Suprapubic skin (tissue), 4 donors: ENCODE measurements at regions not wholly inside any gene's neighbourhood (a gene's known extent, or its start where the extent isn't known, plus 50 kb on each side); places are given as distances from the start of the nearest gene placed in this dataset.

Experiments used
- DNase-seq, 2 donors: peaks; one replicate each; pipeline ENCODE4 v3.0.0-alpha.2; 2019; ENCODE audit warnings: low spot score in 2 of 2
- H3K27ac ChIP-seq: fragments of 200-600 bp; sonication (generic); one replicate; pipeline ENCODE4 v1.5.1; 2019
- H3K27me3 ChIP-seq: fragments of 200-600 bp; sonication (generic); one replicate; pipeline ENCODE4 v1.5.1; 2019
- H3K36me3 ChIP-seq: fragments of 200-600 bp; sonication (generic); one replicate; pipeline ENCODE4 v1.5.1; 2019
- H3K4me1 ChIP-seq: fragments of 200-600 bp; sonication (generic); one replicate; pipeline ENCODE4 v1.5.1; 2019
- H3K4me3 ChIP-seq: fragments of 200-600 bp; sonication (generic); one replicate; pipeline ENCODE4 v1.5.1; 2019; ENCODE audit warnings: mild to moderate bottlenecking
- H3K9me3 ChIP-seq: fragments of 200-600 bp; sonication (generic); one replicate; pipeline ENCODE4 v1.5.1; 2019
- EP300 ChIP-seq: sonication (generic); formaldehyde crosslinking; IDR thresholded peaks from one replicate; pipeline ENCODE4 v1.6.1; 2017; ENCODE audit warnings: antibody characterized with exemption
- POLR2A ChIP-seq, 2 donors: fragments of 450-650 bp; IDR thresholded peaks; one replicate each; pipeline ENCODE4 v1.6.1; 2017; ENCODE audit warnings: antibody characterized with exemption in 2 of 2, mild to moderate bottlenecking in 2 of 2, moderate library complexity in 2 of 2
- POLR2AphosphoS5 ChIP-seq, 3 donors: sonication (generic); formaldehyde crosslinking; IDR thresholded peaks; one replicate each; pipeline ENCODE4 v1.6.1; 2017; ENCODE audit warnings: antibody characterized with exemption in 3 of 3
- WGBS: methylation state at CpG from one replicate; pipeline ENCODE4 v1.1.5; 2018; 5-methylcytosine and 5-hydroxymethylcytosine counted together
- TF ChIP-seq, protein P1 (sequence below), 2 donors: fragments of 200-600 bp in 1 of 2; fragments of 450-650 bp in 1 of 2; sonication (generic) in 1 of 2; IDR thresholded peaks; one replicate each; pipeline ENCODE4 v1.5.1; 2016 to 2019; ENCODE audit warnings: antibody characterized with exemption in 2 of 2, mild to moderate bottlenecking in 1 of 2, moderate library complexity in 1 of 2

- H3K9me3 ChIP-seq, result peaks cover 8% of the 10 kb centered on the region
- H3K27ac ChIP-seq, result no peak overlapping the region
- no peak for TF ChIP-seq POLR2A (IDR thresholded peaks at IDR 0.05)
- no peak for TF ChIP-seq POLR2AphosphoS5 (IDR thresholded peaks at IDR 0.05)
- no peak for TF ChIP-seq EP300
- no peak overlapping the region for H3K4me3 ChIP-seq
- 82% methylated on average over 8 of the region's 8 CpGs for WGBS
- DNase-seq, result no peak
- H3K4me1 ChIP-seq, result no peaks in the 10 kb centered on the region
- H3K36me3 ChIP-seq, result no peaks in the 10 kb centered on the region
- no peaks in the 10 kb centered on the region for H3K27me3 ChIP-seq
These were observed 54.4 kb downstream of the ZNF503 start for GRCh38 chr10:75347186-75347585.

GRCh38 chr10:75345738-75346137 is 55.8 kb downstream of the ZNF503 start:
- TF ChIP-seq EP300, result no peak
- TF ChIP-seq, protein P1, sequence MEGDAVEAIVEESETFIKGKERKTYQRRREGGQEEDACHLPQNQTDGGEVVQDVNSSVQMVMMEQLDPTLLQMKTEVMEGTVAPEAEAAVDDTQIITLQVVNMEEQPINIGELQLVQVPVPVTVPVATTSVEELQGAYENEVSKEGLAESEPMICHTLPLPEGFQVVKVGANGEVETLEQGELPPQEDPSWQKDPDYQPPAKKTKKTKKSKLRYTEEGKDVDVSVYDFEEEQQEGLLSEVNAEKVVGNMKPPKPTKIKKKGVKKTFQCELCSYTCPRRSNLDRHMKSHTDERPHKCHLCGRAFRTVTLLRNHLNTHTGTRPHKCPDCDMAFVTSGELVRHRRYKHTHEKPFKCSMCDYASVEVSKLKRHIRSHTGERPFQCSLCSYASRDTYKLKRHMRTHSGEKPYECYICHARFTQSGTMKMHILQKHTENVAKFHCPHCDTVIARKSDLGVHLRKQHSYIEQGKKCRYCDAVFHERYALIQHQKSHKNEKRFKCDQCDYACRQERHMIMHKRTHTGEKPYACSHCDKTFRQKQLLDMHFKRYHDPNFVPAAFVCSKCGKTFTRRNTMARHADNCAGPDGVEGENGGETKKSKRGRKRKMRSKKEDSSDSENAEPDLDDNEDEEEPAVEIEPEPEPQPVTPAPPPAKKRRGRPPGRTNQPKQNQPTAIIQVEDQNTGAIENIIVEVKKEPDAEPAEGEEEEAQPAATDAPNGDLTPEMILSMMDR (IDR thresholded peaks at IDR 0.05), result no peak
- Histone ChIP-seq H3K4me3 (no peak overlapping the region), H3K4me1 (no peaks in the 10 kb centered on the region), H3K27me3 (no peaks in the 10 kb centered on the region), H3K27ac (no peak overlapping the region), H3K9me3 (peaks cover 8% of the 10 kb centered on the region), H3K36me3 (no peaks in the 10 kb centered on the region)
- DNase-seq, result no peak
- 95% methylated on average over 6 of the region's 6 CpGs for WGBS

DNA sequence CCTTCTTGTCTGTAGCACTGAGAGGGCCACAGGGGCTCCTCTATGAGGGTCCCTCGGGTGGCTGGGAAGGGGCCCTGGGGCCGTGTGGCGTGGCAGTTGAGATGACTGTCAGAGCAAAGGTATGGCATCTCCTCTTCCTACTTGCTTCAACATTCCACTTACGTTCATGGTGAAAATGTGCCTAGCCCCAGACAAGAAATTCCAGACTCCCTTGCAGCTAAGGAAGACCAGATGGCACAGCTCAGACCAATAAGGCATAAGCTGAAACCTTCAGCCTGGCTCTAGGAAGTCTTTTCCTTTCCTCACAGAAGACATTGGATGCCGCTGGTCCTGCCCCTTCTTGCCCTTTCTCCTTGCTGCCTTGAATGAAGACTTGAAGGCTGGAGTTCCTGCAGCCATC is 57.4 kb downstream of the ZNF503 start:
- Histone ChIP-seq H3K4me1 (no peaks in the 10 kb centered on the region), H3K9me3 (peaks cover 8% of the 10 kb centered on the region), H3K36me3 (no peaks in the 10 kb centered on the region), H3K27ac (no peak overlapping the region), H3K4me3 (no peak overlapping the region), H3K27me3 (no peaks in the 10 kb centered on the region)
- DNase-seq, result no peak
- TF ChIP-seq, protein P1 (IDR thresholded peaks at IDR 0.05), result no peak
- TF ChIP-seq POLR2AphosphoS5 (IDR thresholded peaks at IDR 0.05) (no peak), POLR2A (IDR thresholded peaks at IDR 0.05) (no peak), EP300 (no peak)
- 94% methylated on average over 3 of the region's 5 CpGs for WGBS

DNA sequence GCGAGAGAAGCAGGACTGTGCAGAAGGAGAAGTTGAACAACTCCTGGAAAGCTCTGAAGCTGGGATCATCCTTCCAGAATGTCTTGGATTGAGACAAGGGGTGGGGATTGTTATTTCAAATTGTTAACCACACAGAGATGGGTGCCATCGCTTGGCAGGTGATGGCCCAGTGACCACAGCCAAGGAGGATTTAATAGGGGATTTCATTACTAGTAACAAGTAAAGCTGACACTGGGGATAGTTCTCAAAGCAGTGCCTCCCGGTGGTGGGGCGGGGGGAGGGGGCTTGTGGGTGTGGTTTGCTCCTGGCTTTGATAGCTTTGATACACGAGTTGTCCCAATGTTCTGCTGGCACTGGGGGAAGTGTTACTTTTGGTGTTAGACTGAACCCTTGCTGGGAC is 59.2 kb downstream of the ZNF503 start:
- Histone ChIP-seq H3K9me3 (peaks cover 8% of the 10 kb centered on the region), H3K4me1 (no peaks in the 10 kb centered on the region), H3K36me3 (no peaks in the 10 kb centered on the region), H3K4me3 (no peak overlapping the region), H3K27ac (no peak overlapping the region), H3K27me3 (no peaks in the 10 kb centered on the region)
- 62% methylated on average over 5 of the region's 5 CpGs for WGBS
- TF ChIP-seq, protein P1 (IDR thresholded peaks at IDR 0.05), result no peak
- no peak for TF ChIP-seq EP300
- TF ChIP-seq POLR2AphosphoS5 (IDR thresholded peaks at IDR 0.05), result no peak
- TF ChIP-seq POLR2A (IDR thresholded peaks at IDR 0.05), result no peak
- no peak for DNase-seq

DNA sequence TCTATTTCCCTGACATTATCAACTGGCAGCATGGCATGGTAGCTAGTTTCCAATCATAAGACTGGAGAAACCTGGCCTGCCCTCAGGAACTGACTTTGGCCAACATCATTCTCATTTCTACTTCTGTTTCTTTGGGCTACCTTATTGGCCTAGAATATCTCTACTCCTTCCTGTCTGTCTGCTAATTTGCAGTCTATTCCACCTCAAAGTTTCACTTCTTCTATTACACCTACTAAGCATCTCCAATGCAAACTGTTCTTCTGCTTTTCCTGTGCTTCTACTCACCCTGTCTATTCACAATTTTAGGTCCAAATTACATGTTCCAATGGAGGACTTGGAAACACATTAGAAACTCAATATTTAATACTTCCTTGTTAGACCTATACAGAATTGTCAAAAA is 65.6 kb downstream of the ZNF503 start:
- DNase-seq, result no peak
- no peaks in the 10 kb centered on the region for H3K4me1 ChIP-seq
- H3K4me3 ChIP-seq, result no peak overlapping the region
- TF ChIP-seq, protein P1 (IDR thresholded peaks at IDR 0.05), result no peak
- TF ChIP-seq POLR2A (IDR thresholded peaks at IDR 0.05) (no peak), EP300 (no peak), POLR2AphosphoS5 (IDR thresholded peaks at IDR 0.05) (no peak)
- H3K36me3 ChIP-seq, result no peaks in the 10 kb centered on the region
- no peaks in the 10 kb centered on the region for H3K27me3 ChIP-seq
- H3K27ac ChIP-seq, result no peak overlapping the region
- H3K9me3 ChIP-seq, result no peaks in the 10 kb centered on the region

GRCh38 chr10:75335191-75335590 is 66.4 kb downstream of the ZNF503 start:
- no peaks in the 10 kb centered on the region for H3K4me1 ChIP-seq
- H3K36me3 ChIP-seq, result no peaks in the 10 kb centered on the region
- no peak overlapping the region for H3K4me3 ChIP-seq
- whole genome bisulfite sequencing, result 51% methylated on average over 1 of the region's 1 CpG
- DNase-seq, result no peak
- no peak overlapping the region for H3K27ac ChIP-seq
- H3K9me3 ChIP-seq, result no peaks in the 10 kb centered on the region
- TF ChIP-seq POLR2A (IDR thresholded peaks at IDR 0.05) (no peak), EP300 (no peak), POLR2AphosphoS5 (IDR thresholded peaks at IDR 0.05) (no peak)
- TF ChIP-seq, protein P1 (IDR thresholded peaks at IDR 0.05), result no peak
- no peaks in the 10 kb centered on the region for H3K27me3 ChIP-seq
